GM06990 (cell line): ENCODE measurements at regions not wholly inside any gene's neighbourhood (a gene's known extent, or its start where the extent isn't known, plus 50 kb on each side); places are given as distances from the start of the nearest gene placed in this dataset.

Source experiments
- DNase-seq: peaks from one replicate; pipeline ENCODE4 v3.0.0-alpha.2; 2011; ENCODE audit not compliant: insufficient read length; ENCODE audit errors: extremely low read depth
- H3K27me3 ChIP-seq: replicated peaks from 2 replicates; pipeline ENCODE4 v1.6.0; 2011; ENCODE audit warnings: low read length; ENCODE audit not compliant: control insufficient read depth, insufficient read depth
- H3K36me3 ChIP-seq: 2 replicates; pipeline ENCODE4 v1.5.1; 2011; ENCODE audit warnings: low read length; ENCODE audit not compliant: control insufficient read depth, insufficient read depth
- H3K4me3 ChIP-seq: replicated peaks from 2 replicates; pipeline ENCODE4 v1.5.1; 2011; ENCODE audit warnings: low read depth, mild to moderate bottlenecking, control low read depth, low read length
- CTCF ChIP-seq: IDR thresholded peaks from 2 replicates; pipeline ENCODE4 v1.5.1; 2011; ENCODE audit warnings: low read length, control low read depth, mild to moderate bottlenecking, inconsistent platforms; ENCODE audit not compliant: insufficient read depth, poor library complexity, severe bottlenecking

GRCh38 chr6:126534401-126534800, 194.5 kb downstream of the CENPW start:
- no peak overlapping the region for H3K4me3 ChIP-seq
- no peak for TF ChIP-seq CTCF
- no peaks in the 10 kb centered on the region for H3K27me3 ChIP-seq
- no peak for DNase-seq
- no peaks in the 10 kb centered on the region for H3K36me3 ChIP-seq

- no peaks in the 10 kb centered on the region for H3K27me3 ChIP-seq
- no peak for TF ChIP-seq CTCF
- DNase-seq: no peak
Measured at GRCh38 chr6:126535138-126535537, 195.2 kb downstream of the CENPW start.

GRCh38 chr6:126535595-126535994, 195.7 kb downstream of the CENPW start:
- DNase-seq: no peak
- Histone ChIP-seq H3K36me3 (no peaks in the 10 kb centered on the region), H3K4me3 (no peak overlapping the region), H3K27me3 (no peaks in the 10 kb centered on the region)
- TF ChIP-seq CTCF: no peak

More at GRCh38 chr6:126535138-126535537, 195.2 kb downstream of the CENPW start:
- Histone ChIP-seq H3K4me3 (no peak overlapping the region), H3K36me3 (no peaks in the 10 kb centered on the region)

GRCh38 chr6:126537061-126537816, 197.3 kb downstream of the CENPW start:
- no peak for TF ChIP-seq CTCF
- H3K27me3 ChIP-seq: no peaks in the 10 kb centered on the region
- H3K36me3 ChIP-seq: no peaks in the 10 kb centered on the region
- no peak overlapping the region for H3K4me3 ChIP-seq
- no peak for DNase-seq

GRCh38 chr6:126539022-126539421, 199.1 kb downstream of the CENPW start:
- TF ChIP-seq CTCF: no peak

GRCh38 chr6:126540161-126540560, 200.2 kb downstream of the CENPW start:
- H3K27me3 ChIP-seq: no peaks in the 10 kb centered on the region
- no peak for DNase-seq
- H3K4me3 ChIP-seq: no peak overlapping the region
- TF ChIP-seq CTCF: no peak
- no peaks in the 10 kb centered on the region for H3K36me3 ChIP-seq

More at GRCh38 chr6:126539022-126539421, 199.1 kb downstream of the CENPW start:
- no peak overlapping the region for H3K4me3 ChIP-seq
- H3K36me3 ChIP-seq: no peaks in the 10 kb centered on the region
- H3K27me3 ChIP-seq: no peaks in the 10 kb centered on the region
- DNase-seq: no peak
